ENCODE measurements at regions not wholly inside any gene's neighbourhood (a gene's known extent, or its start where the extent isn't known, plus 50 kb on each side); places are given as distances from the start of the nearest gene placed in this dataset.

- TF ChIP-seq CTCF (IDR thresholded peaks at IDR 0.05; ENCODE audit: insufficient read depth, low read length) (no peak), REST (IDR thresholded peaks at IDR 0.05; ENCODE audit: insufficient replicate concordance, low read depth) (no peak), GABPA (IDR thresholded peaks at IDR 0.05; ENCODE audit: low read depth) (no peak), SPI1 (IDR thresholded peaks at IDR 0.05; ENCODE audit: borderline replicate concordance, low read depth) (no peak), POLR2AphosphoS5 (IDR thresholded peaks at IDR 0.05; ENCODE audit: low read depth) (no peak)
Observed at GRCh38 chr14:97107080-97107479, 309.9 kb downstream of the VRK1 start.
